Caco-2 (cell line): ENCODE measurements at regions not wholly inside any gene's neighbourhood (a gene's known extent, or its start where the extent isn't known, plus 50 kb on each side); places are given as distances from the start of the nearest gene placed in this dataset.
"Not testable (repeated sequence)": the region's sequence is repeated elsewhere in the genome, so short reads cannot be mapped to it uniquely, and the experiment has no call there.

Experiments used
- BruUV-seq: library from RNA; stranded (reverse); fragments of 400-500 nt; replicated peaks from 2 replicates; lab custom pipeline; 2021; lab: Mats Ljungman, UMichigan
- CTCF ChIA-PET: fragments of 300-600 bp; sonication (Branson Sonifier 250); formaldehyde crosslinking; loops from one replicate; lab custom pipeline; 2022; ENCODE audit warnings: antibody characterized with exemption; lab: Charles Lee
- POLR2A ChIA-PET: fragments of 300-600 bp; sonication (Branson Sonifier 250); formaldehyde crosslinking; loops from one replicate; lab custom pipeline; 2022; ENCODE audit warnings: antibody characterized with exemption; lab: Charles Lee
- DNase-seq, 2 experiments: peaks; one replicate each; pipeline versions ENCODE4 v3.0.0 to v3.0.0-alpha.2; 2020 to 2022
- H3K27me3 ChIP-seq: replicated peaks from 2 replicates; pipeline ENCODE4 v1.6.0; 2011; ENCODE audit warnings: low read length; ENCODE audit not compliant: control insufficient read depth, insufficient read depth
- H3K36me3 ChIP-seq: 2 replicates; pipeline ENCODE4 v1.5.1; 2011; ENCODE audit warnings: low read length; ENCODE audit not compliant: control insufficient read depth, insufficient read depth
- H3K4me1 ChIP-seq: fragments of 250-450 bp; sonication (Bioruptor Pico); 2 replicates; pipeline ENCODE4 v1.5.1; 2020; ENCODE audit warnings: mild to moderate bottlenecking
- H3K4me3 ChIP-seq: 2 replicates; pipeline ENCODE4 v1.5.1; 2011; ENCODE audit warnings: low read depth, mild to moderate bottlenecking, control low read depth, low read length
- H3K9me3 ChIP-seq: fragments of 250-450 bp; sonication (Bioruptor Pico); 2 replicates; pipeline ENCODE4 v1.5.1; 2020; ENCODE audit warnings: mild to moderate bottlenecking, moderate library complexity
- H3K27ac Mint-ChIP-seq: one replicate; pipeline ENCODE4 v1.8.0; 2022; ENCODE audit warnings: mixed read lengths; ENCODE audit not compliant: unreplicated experiment
- H3K27me3 Mint-ChIP-seq: one replicate; pipeline ENCODE4 v1.8.0; 2022; ENCODE audit warnings: mixed read lengths; ENCODE audit not compliant: insufficient read depth, unreplicated experiment
- H3K36me3 Mint-ChIP-seq: one replicate; pipeline ENCODE4 v1.8.0; 2022; ENCODE audit warnings: mild to moderate bottlenecking, mixed read lengths; ENCODE audit not compliant: insufficient read depth, unreplicated experiment
- H3K4me1 Mint-ChIP-seq: one replicate; pipeline ENCODE4 v1.8.0; 2022; ENCODE audit warnings: low read depth, mixed read lengths; ENCODE audit not compliant: unreplicated experiment
- H3K4me3 Mint-ChIP-seq: one replicate; pipeline ENCODE4 v1.8.0; 2022; ENCODE audit warnings: mild to moderate bottlenecking, moderate library complexity, mixed read lengths; ENCODE audit not compliant: unreplicated experiment
- H3K9me3 Mint-ChIP-seq: one replicate; pipeline ENCODE4 v1.8.0; 2022; ENCODE audit warnings: mixed read lengths; ENCODE audit not compliant: unreplicated experiment
- intact Hi-C: fragments of 100-400 bp; cut with micrococcal nuclease; formaldehyde crosslinking; loops from one replicate; pipeline ENCODE4 v1.10.0; 2022; ENCODE audit not compliant: unreplicated experiment
- TF ChIP-seq, protein P1 (sequence below), 2 experiments: fragments of 200-600 bp in 1 of 2; IDR thresholded peaks; 1 replicate in 1 of 2; 2 replicates in 1 of 2; pipeline versions ENCODE4 v1.5.1 to v1.8.0; 2011 to 2022; ENCODE audit warnings: antibody characterized with exemption in 1 of 2, control low read depth in 1 of 2, inconsistent platforms in 1 of 2, low read depth in 1 of 2, low read length in 1 of 2, mild to moderate bottlenecking in 1 of 2, moderate library complexity in 1 of 2; ENCODE audit not compliant: insufficient read depth in 1 of 2, severe bottlenecking in 1 of 2, unreplicated experiment in 1 of 2

DNA sequence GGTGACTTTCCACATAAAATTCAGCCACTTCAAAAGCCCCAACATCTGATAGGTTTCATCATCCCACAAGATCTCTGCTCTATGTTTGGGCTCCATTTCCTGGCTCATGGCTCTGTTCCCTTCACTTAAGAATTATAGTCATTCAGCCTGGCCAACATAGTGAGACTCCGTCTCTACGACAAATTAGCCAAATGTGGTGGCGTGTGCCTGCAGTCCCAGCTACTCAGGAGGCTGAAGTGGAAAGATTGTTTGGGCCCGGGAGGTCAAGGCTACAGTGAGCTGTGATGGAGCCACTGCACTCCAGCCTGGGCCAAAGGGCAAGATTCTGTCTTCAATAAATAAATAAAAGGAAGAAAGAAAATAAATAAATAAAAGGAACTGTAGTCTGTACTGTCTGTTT is 57.9 kb upstream of the CTSV start:
- no TSS peak for BruUV-seq
- no peaks in the 10 kb centered on the region for H3K9me3 ChIP-seq

DNA sequence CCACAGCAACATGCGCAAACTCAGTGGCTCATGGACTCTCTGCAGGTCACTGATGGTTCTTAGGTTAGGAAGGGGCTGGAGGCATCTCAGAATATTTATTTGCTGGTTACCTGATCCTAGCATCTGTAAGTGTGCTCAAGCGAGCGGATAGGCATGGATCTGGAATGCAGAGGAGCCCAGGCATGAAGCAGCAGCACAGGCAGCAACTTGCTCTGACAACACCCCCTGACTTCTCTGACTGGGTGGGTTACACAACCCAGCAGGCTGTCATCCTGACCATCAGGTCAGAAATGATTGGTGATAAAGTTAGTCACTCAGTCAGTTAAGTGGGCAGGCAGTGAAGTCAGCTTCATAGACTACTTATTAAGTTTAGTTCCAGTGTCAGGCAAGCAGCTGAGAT is 50.4 kb upstream of the CTSV start:
- CTCF ChIA-PET, H3K36me3 ChIP-seq, BruUV-seq, H3K9me3 Mint-ChIP-seq, H3K27me3 Mint-ChIP-seq, H3K4me3 ChIP-seq, H3K27me3 ChIP-seq, H3K9me3 ChIP-seq, H3K36me3 Mint-ChIP-seq, POLR2A ChIA-PET: not testable (repeated sequence)
- peaks cover 18% of the 10 kb centered on the region for H3K4me1 ChIP-seq
- peak; percentile 18 to 43 for DNase-seq
- peaks cover 23% of the 10 kb centered on the region for H3K4me1 Mint-ChIP-seq
- intact Hi-C loops, result loop anchor here (5.0 kb wide), 1 partner anchor 47 kb away; no protein-coding TSS in a partner anchor
- peak overlapping the region; percentile 86 for H3K27ac Mint-ChIP-seq
- peak overlapping the region; percentile 3 for H3K4me3 Mint-ChIP-seq

More for the DNA sequence above, 57.9 kb upstream of the CTSV start:
- no peak for DNase-seq
- H3K36me3 ChIP-seq, result no peaks in the 10 kb centered on the region
- intact Hi-C loops, result no loop called here
- CTCF ChIA-PET, result no interaction called here
- H3K4me3 Mint-ChIP-seq, result no peak overlapping the region
- H3K27me3 Mint-ChIP-seq, result no peaks in the 10 kb centered on the region
- no peak overlapping the region for H3K27ac Mint-ChIP-seq
- no peaks in the 10 kb centered on the region for H3K36me3 Mint-ChIP-seq
- POLR2A ChIA-PET, result no interaction called here
- H3K27me3 ChIP-seq, result no peaks in the 10 kb centered on the region
- H3K4me3 ChIP-seq, result no peak overlapping the region
- no peaks in the 10 kb centered on the region for H3K4me1 ChIP-seq
- H3K4me1 Mint-ChIP-seq, result no peaks in the 10 kb centered on the region
- TF ChIP-seq, protein P1, sequence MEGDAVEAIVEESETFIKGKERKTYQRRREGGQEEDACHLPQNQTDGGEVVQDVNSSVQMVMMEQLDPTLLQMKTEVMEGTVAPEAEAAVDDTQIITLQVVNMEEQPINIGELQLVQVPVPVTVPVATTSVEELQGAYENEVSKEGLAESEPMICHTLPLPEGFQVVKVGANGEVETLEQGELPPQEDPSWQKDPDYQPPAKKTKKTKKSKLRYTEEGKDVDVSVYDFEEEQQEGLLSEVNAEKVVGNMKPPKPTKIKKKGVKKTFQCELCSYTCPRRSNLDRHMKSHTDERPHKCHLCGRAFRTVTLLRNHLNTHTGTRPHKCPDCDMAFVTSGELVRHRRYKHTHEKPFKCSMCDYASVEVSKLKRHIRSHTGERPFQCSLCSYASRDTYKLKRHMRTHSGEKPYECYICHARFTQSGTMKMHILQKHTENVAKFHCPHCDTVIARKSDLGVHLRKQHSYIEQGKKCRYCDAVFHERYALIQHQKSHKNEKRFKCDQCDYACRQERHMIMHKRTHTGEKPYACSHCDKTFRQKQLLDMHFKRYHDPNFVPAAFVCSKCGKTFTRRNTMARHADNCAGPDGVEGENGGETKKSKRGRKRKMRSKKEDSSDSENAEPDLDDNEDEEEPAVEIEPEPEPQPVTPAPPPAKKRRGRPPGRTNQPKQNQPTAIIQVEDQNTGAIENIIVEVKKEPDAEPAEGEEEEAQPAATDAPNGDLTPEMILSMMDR (IDR thresholded peaks at IDR 0.05; ENCODE audit: insufficient read depth in 1 of 2, low read depth in 1 of 2, low read length in 1 of 2, severe bottlenecking in 1 of 2, unreplicated experiment in 1 of 2), result no peak
- no peaks in the 10 kb centered on the region for H3K9me3 Mint-ChIP-seq
